ELR (cell line): ENCODE measurements at regions not wholly inside any gene's neighbourhood (a gene's known extent, or its start where the extent isn't known, plus 50 kb on each side); places are given as distances from the start of the nearest gene placed in this dataset.
A peak's percentile ranks its signal among the peaks of the same experiment; 100 is the strongest.
"Not testable (repeated sequence)": the region's sequence is repeated elsewhere in the genome, so short reads cannot be mapped to it uniquely, and the experiment has no call there.

Source experiments
- DNase-seq: peaks from one replicate; pipeline ENCODE4 v3.0.0-alpha.2; 2015; ENCODE audit warnings: low read depth

DNA sequence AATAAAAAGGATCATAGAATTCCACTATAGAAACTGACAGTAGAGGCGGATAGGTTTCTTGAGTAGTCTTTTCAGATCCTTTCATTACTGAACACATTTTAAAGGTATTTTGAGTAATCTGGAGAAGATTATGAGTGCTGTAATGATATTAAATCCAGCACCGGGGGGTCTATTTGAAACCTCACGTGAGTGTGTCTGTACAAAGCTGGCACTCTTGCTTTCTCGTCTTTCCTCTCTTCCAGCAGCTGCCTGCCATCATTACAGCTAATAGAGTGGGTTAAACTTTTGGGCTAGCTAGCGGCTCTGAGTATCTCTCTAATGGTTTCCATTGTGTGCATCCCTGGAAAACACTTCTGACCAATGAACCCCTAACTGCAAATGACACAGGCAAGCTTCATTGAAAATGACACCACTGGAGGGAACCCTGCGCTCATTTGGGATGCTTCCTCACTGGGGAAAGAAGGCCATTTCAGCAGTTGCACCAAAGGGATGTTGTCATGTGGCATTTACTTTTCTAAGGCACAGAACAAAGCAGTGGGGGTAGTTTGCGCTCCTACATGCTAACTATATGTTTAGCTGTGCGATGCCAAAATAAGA is 101.0 kb downstream of the HRH4 start:
- no peak for DNase-seq

DNA sequence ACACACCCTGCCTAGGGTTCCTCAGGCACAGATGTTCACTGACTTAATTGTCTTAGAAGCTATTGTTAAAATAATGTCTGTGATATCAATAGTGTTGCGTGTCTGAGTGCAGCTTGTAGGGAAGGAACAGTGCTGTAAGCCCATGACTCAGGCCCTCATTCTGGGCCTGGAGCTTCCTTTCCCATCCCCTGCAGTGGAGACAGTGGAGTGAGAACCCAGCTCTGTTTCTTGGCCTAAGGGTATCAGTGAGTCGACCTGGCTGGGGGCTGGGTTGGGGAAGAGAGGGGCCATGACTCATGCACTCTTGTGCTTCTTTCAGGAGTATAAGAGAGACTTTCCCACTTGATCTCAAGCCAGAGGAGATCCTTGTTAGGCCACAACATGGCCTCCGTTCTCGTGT is 106.8 kb downstream of the HRH4 start:
- DNase-seq: peak; percentile 59

DNA sequence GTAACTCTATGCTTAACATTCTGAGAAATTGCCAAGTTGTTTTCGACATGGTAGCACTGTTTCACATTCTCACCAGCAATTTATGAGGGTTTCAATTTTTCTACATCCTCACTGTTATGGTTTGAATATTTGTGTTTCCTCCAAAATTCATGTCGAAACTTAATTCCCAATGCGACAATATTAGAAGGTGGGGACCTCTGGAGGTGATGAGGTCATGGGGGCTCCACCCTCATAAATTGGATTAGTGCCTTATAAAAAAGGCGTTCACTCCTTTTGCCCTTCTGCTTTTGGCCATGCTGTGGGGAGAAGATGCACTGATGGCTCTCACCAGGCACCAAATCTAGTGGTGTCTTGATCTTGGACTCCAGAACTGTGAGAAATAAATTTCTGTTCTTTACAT is 110.3 kb downstream of the HRH4 start:
- no peak for DNase-seq

DNA sequence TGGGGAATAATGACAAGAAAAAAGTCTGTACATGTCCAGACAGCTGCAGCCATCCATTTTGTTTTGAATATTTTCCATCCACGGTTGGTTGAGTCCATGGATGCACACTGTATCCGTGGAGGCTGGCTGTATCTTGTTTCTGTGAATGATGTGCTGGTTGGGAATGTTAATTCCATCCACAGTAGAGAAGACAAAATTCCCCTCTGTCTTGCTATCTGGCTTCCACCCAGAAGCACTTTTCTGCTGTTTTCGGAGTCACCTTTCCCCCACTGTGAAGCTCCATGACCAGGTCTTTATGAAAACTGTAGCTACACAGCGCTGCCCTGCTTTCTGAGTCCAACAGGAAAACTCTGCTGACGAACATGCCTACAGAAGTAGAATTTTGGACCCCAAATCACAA is 122.3 kb downstream of the HRH4 start:
- DNase-seq: no peak

DNA sequence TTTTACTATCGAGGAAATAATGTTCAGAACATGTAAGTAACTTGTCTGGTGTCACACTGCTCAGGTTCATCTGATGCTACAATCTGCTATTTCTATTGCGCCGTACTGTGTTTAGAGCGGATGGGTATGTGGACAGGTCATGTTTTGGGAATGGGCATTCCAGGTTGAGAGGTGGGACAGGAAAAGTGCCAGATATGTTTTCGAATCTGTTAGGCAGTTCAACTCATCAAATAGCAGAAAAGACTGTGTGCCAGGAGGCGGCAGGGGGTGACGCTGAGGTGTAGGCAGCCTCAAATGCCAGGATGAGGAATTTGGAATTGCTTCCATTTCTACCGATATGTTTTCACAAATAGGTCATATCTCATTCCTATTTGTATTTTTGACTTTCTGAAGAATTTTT is 123.8 kb downstream of the HRH4 start:
- no peak for DNase-seq

DNA sequence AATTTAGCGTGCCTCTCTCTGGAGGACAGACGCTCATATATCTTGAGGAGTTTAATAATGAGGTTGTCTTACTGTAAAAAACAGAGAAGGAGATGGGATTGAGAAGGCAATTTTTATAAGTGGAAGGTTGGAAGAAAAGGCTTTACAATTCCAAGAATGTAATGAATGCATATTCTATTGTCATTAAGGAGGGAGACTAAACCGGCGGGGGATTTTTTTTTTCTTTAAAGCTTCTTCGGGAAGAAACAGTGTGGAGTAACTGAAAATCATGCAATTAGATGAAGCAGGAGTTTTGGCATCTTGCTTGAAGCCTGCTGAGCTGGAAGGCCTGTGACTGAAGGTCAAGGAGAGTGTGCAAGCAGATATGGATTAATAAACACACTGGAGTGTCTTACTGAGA is 124.4 kb downstream of the HRH4 start:
- DNase-seq: no peak

DNA sequence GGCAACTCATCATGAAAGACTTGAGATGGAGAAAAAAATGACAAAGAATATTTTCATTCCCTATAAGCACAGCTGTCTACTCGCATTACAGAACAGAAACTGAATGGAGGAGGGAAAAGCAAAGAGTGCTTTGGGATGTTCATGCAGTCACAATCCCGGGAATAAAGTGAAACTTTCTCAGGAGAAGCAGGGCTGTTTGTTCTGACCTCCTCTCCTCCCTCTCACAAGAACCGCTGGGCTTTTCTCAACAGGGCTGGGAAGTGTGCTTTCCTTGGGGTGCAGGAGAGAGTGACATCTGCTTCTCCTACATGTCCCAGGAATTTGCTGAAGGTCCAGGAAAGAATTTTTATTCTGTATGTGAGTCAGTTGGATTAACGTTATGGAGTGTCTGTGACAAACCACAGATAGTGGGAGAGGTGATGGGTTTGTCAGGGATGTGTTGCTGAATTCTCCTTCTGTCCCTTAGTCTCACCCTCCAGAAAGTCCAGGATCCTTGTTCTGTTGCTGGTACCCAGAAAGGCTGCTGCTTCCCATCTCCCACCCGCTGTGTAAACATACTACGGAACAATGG is 125.6 kb downstream of the HRH4 start:
- DNase-seq: no peak

DNA sequence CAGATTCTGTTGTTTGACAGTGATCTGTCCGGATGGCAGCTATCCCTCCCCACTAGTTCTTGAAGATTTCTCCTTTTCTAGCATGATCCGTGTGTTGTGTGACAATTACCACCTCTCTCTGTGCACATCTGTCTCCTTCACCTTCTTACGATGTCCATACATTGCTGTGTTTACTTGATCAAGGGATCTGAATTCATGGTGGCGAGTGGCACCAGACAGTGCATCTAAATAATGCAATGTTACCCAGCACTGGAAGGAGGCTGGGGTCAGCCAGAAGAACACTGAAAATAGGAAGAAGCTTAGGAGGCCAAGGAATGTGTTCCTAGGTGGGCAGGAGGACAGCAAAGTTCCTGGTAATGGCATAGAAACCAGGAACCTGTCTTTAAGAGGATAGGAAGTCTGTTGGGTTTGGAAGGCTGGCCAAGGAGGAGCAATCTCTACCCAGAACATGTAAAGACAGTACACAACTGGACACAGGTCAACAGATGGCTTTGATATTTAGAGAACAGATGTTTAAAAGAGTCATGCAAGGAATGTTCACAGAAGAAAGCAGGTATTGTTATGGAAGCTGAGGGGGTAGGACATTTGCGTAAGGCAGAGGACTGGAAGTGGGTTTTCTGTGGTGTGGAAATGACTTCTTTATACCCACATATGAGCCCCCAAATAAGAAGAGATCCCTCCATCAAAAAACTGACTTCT is 126.4 kb downstream of the HRH4 start:
- DNase-seq: no peak

DNA sequence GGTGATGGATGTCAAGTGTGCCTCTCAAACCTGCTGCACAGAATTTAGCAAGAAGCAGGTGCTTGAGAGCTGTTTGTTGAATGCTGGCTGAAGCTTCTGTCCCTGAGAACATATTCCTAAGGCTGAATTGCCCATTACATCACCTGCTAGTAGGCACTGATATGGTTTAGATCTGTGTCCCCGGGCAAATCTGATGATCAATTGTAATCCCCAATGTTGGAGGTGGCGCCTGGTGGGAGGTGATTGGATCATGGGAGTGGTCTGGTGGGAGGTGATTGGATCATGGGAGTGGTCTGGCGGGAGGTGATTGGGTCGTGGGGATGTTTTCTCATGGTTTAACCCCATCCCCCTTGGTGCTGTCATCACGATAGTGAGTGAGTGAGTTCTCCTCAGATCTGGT is 128.0 kb downstream of the HRH4 start:
- no peak for DNase-seq

DNA sequence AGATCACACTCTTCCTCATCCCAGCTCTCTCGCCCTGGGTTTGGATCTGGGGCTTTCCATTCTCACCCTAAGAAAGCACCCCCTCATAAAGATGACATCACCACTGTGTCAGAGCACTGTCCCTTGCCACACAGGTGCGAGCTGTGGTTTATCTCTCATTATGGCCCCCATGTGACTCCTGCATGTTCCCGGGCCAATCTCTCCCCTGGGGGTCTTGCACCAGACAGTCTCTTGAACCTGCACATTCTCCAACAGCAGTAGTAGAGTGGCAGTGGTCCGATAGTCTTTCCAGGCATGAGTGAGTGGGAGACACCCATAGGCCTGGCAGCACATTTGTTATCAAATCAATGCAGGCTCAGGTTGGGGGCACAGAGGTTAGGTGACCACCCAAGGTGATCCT is 130.5 kb downstream of the HRH4 start:
- no peak for DNase-seq

DNA sequence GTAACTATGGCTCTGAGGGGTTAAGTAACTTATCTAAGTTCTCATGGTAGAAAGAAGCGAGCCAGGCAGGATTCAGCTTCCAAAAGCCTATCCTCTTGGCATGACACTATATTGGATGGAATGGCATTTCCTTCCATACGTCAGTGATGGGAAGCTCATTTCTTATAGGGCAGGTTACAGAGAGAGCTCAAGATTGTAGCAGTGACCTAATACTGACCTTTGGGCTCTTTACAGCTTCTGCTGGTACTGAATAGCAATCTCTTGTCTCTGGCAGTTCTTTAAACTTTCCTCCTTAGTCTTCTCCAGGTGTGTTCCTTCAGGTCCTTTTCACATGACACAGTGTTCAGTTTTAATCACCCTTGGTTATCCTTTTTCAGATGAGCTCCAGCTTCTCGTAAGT is 133.0 kb downstream of the HRH4 start:
- no peak for DNase-seq

DNA sequence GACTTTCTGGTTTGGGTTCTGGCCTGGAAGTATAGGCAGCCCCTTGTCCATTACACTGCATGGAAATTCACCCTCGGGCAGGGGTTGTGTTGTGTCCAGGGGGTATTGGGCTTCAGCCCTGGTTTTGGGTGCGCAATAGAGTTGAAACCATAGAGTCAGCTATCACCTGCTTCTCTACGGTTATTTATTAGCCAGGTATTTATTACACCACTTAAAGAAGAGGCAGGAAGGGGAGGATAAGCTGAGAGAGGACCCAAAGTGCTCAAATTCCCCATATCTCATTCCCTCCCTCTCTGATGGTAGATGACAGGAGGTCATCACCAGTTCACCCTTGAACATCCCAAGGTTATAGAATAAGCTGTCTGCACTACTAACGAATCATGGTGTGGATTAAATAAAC is 133.4 kb downstream of the HRH4 start:
- DNase-seq: no peak

DNA sequence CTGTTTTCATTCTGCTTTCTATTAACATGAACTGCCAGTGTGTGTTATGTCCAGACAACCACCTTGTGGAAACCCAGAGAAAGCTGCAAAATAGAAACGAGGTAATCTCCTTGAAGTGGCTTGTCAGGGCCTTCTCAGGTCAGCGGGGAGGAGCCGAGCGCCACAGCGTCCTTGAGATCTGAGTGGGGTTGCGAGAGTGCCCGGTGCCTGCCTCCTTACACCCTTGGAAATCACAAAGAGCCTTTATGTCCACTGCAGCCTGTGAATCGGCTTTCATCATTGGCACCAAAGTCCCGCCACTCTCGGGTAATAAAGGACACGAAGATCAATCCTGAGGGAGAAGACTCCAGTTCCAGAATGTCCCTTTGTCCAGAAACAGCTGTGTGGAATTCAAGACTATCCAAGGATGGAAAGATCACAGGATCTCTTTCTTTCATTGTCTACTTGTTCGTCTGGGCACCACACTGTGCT is 135.2 kb downstream of the HRH4 start:
- no peak for DNase-seq

DNA sequence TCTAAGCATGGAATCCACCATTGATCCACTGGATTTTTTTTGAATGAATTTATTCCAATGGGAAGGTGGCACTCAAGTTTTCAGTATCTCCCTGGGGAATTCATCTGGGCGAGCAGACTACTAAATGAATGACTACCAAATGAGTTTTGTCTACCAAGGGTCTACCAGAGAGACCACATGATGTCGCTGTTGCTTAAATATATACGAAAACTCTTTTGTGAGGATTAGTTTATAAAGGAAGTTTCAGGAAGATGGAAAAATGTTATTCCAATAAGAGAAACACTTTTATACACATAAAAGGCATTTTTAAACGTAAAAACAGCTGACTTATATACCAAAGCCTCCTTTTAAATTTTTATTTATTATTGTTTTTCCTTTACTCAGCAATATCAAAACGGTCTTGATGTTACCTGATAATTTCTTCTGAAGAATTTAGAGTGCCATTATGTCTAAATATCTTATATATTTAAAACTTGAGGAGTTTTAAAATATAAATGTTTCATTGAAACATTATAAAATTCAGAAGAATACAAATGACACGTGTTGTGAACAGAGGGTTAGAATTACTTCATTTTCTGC is 139.7 kb downstream of the HRH4 start:
- peak; percentile 57 for DNase-seq

DNA sequence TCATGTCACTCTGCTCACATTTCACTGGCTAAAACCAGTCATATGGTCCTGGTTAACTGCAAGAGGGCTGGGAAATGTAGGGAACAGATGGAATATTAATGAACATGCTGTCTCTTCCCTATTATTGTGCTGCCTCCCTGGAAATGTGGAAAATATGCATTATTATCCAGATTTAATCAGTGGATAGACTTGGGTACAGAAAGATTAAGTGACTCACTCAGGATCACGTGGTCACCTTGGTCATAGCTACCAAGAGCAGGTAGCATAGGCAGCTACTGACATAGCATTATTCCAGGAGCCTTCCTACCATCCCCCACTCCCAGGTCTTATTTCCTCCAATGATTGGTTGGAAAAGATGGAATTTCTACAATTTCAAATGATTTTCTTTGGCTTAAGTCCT is 141.1 kb downstream of the HRH4 start:
- DNase-seq: no peak

DNA sequence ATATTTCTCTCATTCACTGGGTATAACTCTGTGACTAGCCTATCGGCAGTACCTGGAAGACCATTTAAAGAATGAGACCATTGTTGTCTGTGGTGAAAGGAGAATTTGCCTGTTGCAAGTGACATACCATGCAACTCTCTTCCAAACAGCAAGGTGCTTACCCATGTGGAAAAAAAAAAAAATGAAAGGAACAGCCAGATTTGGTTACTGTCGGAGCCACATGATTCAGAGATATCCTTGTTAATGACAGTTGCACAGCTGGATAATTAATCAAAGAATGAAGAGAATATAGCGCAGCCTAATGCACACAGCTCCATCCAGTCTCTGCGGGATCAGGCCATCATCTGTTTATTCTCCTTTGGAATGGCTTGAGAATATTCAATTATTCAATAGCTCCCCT is 141.8 kb downstream of the HRH4 start:
- DNase-seq: no peak

DNA sequence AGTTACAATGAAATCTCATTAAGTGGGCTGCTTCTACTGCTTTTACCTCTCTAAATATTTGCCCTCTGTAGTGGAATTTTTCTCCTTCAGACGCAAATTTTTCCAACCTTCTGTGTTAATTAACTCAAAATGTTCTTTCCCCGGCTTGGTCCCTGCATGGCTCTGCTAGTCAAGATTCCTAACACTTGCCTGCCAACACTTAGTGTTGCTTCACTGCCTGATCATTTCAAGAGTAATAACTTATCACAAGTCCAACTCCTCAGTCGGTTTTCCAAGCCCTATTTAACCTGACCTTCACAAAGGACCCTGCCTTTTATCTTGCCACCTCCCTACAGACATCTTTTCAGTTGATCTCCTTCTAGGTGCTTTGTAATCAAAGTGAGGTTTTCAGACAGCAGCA is 142.7 kb downstream of the HRH4 start:
- DNase-seq: no peak

DNA sequence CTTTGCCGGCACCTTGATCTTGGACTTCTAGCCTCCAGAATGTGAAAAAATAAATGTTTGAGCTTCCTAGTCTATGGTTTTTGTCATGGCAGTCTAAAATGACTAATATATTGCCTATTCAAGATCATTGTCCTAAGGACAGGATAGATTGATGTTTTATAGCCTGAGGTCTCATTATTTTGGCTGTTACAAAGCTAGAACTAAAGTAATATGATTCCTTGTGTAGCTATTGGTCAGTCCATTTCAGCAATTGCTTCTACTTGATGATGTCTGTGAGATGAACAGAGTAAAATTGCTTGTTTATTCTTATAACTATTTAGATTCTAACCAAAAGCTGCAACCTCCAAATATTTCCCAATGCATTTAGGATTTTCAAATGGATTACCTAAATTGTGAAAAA is 145.0 kb downstream of the HRH4 start:
- DNase-seq: no peak

DNA sequence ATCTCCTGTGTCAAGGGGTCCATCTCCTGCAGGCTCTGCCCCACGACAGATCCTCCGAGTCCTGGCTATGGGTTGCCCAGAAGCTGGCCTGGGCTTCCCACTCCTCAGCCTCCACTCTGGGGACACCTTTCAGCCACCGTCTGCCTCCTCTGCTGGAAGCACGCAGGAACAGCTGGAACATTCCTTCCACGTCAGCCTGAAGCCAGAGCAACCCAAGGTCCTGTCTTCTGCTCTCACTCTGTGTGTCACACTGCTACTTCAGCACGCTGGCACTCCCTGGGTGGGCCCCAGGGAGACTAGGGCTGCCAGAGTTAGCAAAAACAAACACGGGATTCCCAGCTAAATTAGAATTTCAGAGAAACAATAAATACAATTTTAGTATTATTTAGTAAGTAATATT is 148.8 kb downstream of the HRH4 start:
- no peak for DNase-seq

DNA sequence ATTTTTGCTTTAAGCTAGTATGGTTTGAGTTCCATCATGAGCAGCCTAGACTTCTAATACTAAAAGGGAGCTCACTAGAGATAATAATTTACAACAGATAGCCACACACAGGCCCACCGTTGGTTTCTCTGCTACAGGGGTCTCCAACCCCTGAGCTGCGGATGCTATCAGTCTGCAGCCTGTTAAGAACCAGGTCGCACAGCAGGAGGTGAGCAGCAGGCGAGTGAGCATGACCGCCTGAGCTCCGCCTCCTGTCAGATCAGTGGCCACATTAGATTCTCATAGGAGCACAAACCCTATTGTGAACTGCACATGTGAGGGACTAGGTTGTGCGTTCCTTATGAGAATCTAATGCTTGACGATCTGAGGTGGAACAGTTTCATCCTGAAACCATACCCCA is 150.6 kb downstream of the HRH4 start:
- no peak for DNase-seq

DNA sequence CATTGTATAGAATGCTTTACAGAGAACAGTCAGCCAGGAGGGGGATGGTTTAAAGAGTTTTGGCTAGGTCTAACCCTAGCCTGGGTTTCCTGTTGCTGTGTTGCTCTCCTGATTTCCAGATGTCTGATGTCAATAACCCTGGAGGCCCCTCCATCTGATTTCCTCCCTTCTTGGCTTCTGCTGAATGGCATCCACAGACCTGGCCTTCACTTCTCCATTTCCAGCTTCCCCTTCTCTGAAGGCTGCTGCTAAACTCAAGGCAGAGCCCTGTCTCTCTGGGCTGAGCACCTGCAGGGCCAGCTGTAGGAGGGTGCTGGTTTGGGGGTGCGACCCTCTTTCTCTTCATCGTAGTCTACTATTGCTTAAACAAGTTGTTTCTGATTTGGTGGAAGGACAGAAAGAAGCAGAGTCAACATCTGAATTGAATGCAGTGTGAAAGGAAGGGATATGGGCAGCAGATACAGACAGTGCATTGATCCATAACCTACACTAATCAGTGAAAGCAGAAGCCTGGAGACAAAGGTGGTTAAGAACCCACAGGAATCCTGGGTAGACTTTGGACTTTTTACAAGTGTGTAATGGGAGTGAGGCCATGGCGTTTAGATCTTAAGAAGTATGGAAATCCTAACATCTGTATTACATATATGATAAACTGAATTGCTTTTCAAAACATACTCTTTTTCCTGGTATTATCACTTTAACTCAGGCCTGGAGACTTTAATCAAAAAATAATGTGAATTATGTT is 153.6 kb downstream of the HRH4 start:
- no peak for DNase-seq

DNA sequence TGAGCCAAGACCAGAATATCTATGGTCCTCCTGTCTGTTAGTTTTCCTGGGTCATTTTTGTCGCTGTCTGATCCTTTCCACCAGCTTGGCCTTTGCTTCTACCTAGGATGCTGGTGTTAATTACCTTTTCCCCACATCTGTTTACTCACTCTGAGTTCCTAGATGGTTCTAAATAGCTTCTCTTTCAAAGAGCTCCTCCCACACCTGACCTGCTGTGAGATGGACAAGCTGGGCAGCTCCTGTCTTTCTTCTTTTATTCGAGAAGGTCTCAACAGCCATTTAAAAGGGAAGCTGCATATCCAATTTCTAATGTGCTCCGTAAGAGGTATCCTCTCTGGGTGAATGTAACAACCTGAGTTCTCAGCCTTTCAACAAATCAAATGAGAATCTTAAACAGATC is 156.2 kb downstream of the HRH4 start:
- no peak for DNase-seq

DNA sequence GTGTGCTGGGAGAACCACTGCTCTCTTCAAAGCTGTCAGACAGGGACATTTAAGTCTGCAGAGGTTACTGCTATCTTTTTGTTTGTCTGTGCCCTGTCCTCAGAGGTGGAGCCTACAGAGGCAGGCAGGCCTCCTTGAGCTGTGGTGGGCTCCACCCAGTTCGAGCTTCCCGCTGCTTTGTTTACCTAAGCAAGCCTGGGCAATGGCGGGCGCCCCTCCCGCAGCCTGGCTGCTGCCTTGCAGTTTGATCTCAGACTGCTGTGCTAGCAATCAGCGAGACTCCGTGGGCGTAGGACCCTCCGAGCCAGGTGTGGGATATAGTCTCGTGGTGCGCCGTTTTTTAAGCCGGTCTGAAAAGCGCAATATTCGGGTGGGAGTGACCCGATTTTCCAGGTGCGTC is 164.0 kb downstream of the HRH4 start:
- DNase-seq: not testable (repeated sequence)
